ENCODE measurements at regions not wholly inside any gene's neighbourhood (a gene's known extent, or its start where the extent isn't known, plus 50 kb on each side); places are given as distances from the start of the nearest gene placed in this dataset.

- TF ChIP-seq EGR1 (IDR thresholded peaks at IDR 0.05; ENCODE audit: low read depth in 2 of 2) (no peak), RXRA (IDR thresholded peaks at IDR 0.05) (no peak), HNF4A (conservative IDR thresholded peaks at IDR 0.05) (no peak), RAD21 (IDR thresholded peaks at IDR 0.05) (no peak), NR2F2 (IDR thresholded peaks at IDR 0.05) (no peak), CTCF (IDR thresholded peaks at IDR 0.05; ENCODE audit: low read depth, low read length, missing input control) (no peak), HNF4G (IDR thresholded peaks at IDR 0.05) (no peak), REST (IDR thresholded peaks at IDR 0.05) (no peak), TAF1 (conservative IDR thresholded peaks at IDR 0.05) (no peak), JUND (IDR thresholded peaks at IDR 0.05) (no peak), YY1 (IDR thresholded peaks at IDR 0.05) (no peak), ZBTB33 (IDR thresholded peaks at IDR 0.05) (no peak), FOXA1 (IDR thresholded peaks at IDR 0.05) (no peak)
- peaks cover 3 to 17% (median 13%) of the 10 kb centered on the region in 4 donors for H3K4me1 ChIP-seq (ENCODE audit: control insufficient read depth in 4 of 4, insufficient read depth in 4 of 4, low read length in 3 of 4)
- H3K4me3 ChIP-seq (ENCODE audit: low read depth in 1 of 3, low read length in 3 of 3), result no peak overlapping the region
- no peaks in the 10 kb centered on the region for H3K27me3 ChIP-seq (ENCODE audit: control insufficient read depth in 4 of 4, insufficient read depth in 4 of 4, low read length in 3 of 4)
- H3K9ac ChIP-seq (ENCODE audit: low read depth in 1 of 2, low read length in 2 of 2), result no peak overlapping the region
- no peaks in the 10 kb centered on the region for H3K36me3 ChIP-seq (ENCODE audit: control insufficient read depth in 4 of 4, insufficient read depth in 3 of 4, low read depth in 1 of 4, low read length in 3 of 4)
- H3K9me3 ChIP-seq (ENCODE audit: control insufficient read depth in 4 of 4, low read length in 3 of 4), result no peaks in the 10 kb centered on the region
- no peak overlapping the region for H3K27ac ChIP-seq (ENCODE audit: low read depth in 1 of 2, low read length in 2 of 2)
- DNase-seq (ENCODE audit: low spot score), result no peak
- WGBS, result 93% methylated on average over 8 of the region's 8 CpGs
Observed at GRCh38 chr3:182241196-182241765, 529.6 kb downstream of the SOX2 start.

DNA sequence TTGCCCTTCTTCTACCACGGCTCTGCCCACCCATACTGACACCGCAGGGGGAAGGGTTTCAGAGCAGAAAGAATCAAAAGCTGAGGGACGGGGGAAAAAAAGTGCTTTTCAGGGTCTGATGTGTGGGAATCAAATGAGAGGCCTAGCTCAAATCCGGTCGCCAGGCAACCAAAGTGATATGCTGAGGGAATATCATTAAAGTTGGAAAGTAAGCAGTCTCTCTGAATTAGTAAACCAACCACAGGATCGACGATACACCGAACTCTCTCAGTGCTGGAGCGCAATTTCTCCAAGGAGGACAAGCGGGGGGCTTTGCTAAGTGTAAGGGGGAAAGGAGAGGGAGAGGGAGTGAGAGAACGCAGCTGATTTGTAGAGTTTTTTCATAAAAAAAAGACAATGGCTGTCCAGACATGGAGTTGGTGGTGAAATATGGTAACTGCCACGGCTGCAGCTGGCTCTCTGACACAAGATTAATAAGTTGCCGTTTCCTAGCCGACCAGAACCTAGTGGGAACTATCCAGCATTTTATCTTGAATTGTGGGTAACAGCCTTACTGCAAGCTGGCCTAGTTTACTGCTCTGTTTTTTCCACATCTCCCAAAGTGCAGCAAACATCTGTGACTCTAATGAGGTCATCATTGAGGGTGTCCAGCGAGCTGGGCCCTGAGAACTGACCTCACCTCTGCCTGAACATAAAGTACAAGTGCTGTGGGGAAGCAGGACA lies 530.2 kb downstream of the SOX2 start:
- peaks cover 3 to 17% (median 13%) of the 10 kb centered on the region in 4 donors for H3K4me1 ChIP-seq (ENCODE audit: control insufficient read depth in 4 of 4, insufficient read depth in 4 of 4, low read length in 3 of 4)
- no peak for DNase-seq (ENCODE audit: low spot score)
- TF ChIP-seq HNF4A (conservative IDR thresholded peaks at IDR 0.05), result peak in 1 of 2 donors; percentile 29
- peak in 1 of 2 donors; percentile 29 for TF ChIP-seq RXRA (IDR thresholded peaks at IDR 0.05)
- TF ChIP-seq MAX (IDR thresholded peaks at IDR 0.05), result no peak
- TF ChIP-seq, protein P1, sequence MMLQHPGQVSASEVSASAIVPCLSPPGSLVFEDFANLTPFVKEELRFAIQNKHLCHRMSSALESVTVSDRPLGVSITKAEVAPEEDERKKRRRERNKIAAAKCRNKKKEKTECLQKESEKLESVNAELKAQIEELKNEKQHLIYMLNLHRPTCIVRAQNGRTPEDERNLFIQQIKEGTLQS (IDR thresholded peaks at IDR 0.05), result no peak
- no peak for TF ChIP-seq RAD21 (IDR thresholded peaks at IDR 0.05)
- peak in 1 of 2 donors; percentile 64 for TF ChIP-seq JUND (IDR thresholded peaks at IDR 0.05)
- no peak for TF ChIP-seq EGR1 (IDR thresholded peaks at IDR 0.05; ENCODE audit: low read depth in 2 of 2)
- peak; percentile 21 for TF ChIP-seq SP1 (IDR thresholded peaks at IDR 0.05)

More for the DNA sequence above, 530.2 kb downstream of the SOX2 start:
- no peak overlapping the region for H3K9ac ChIP-seq (ENCODE audit: low read depth in 1 of 2, low read length in 2 of 2)
- H3K9me3 ChIP-seq (ENCODE audit: control insufficient read depth in 4 of 4, low read length in 3 of 4), result no peaks in the 10 kb centered on the region
- no peak overlapping the region for H3K27ac ChIP-seq (ENCODE audit: low read depth in 1 of 2, low read length in 2 of 2)
- H3K27me3 ChIP-seq (ENCODE audit: control insufficient read depth in 4 of 4, insufficient read depth in 4 of 4, low read length in 3 of 4), result no peaks in the 10 kb centered on the region
- H3K4me3 ChIP-seq (ENCODE audit: low read depth in 1 of 3, low read length in 3 of 3), result no peak overlapping the region
- H3K36me3 ChIP-seq (ENCODE audit: control insufficient read depth in 4 of 4, insufficient read depth in 3 of 4, low read depth in 1 of 4, low read length in 3 of 4), result no peaks in the 10 kb centered on the region
- WGBS, result 76% methylated on average over 15 of the region's 15 CpGs
